ENCODE measurements at regions not wholly inside any gene's neighbourhood (a gene's known extent, or its start where the extent isn't known, plus 50 kb on each side); places are given as distances from the start of the nearest gene placed in this dataset.

DNA sequence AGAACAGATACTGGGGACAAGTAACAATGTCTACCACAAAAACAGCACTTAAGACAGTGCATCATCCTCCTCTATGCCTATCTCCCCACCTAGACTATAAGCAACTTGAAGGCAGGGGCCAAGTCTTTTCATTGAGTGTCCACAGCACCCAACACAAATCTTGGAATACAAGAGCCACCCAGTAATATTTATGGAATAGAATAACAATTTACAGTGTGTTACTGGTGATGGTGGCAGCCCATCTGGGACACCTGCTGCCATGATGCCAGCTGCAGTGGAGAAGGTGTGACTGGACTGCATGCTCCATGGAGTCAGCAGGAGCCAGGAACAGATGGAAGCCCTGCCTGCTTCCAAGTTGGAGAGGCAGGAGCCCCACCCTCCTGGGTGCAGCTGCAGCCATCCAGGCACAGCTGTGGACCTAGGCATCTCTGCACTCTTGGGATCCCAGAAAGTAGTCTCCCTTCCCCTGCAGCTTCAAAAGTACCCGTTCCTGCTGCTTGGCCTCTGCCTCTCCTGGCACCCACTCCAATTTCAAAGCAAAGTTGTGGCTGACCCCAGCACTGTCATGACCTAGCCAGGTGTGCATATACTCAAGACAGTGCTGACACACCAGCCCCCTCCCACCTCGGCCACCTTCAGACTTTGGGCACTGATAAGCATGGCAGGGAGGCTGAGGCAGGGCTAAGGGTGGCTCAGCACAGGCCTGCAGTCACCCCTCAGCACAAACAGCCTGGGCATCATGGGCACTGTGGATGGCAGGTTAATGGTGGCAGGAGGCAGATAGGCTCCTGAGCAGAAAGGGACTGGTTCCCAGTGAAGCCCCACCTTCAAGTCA, 94.5 kb downstream of the TPRA1 start:
- TF ChIP-seq, protein P1, sequence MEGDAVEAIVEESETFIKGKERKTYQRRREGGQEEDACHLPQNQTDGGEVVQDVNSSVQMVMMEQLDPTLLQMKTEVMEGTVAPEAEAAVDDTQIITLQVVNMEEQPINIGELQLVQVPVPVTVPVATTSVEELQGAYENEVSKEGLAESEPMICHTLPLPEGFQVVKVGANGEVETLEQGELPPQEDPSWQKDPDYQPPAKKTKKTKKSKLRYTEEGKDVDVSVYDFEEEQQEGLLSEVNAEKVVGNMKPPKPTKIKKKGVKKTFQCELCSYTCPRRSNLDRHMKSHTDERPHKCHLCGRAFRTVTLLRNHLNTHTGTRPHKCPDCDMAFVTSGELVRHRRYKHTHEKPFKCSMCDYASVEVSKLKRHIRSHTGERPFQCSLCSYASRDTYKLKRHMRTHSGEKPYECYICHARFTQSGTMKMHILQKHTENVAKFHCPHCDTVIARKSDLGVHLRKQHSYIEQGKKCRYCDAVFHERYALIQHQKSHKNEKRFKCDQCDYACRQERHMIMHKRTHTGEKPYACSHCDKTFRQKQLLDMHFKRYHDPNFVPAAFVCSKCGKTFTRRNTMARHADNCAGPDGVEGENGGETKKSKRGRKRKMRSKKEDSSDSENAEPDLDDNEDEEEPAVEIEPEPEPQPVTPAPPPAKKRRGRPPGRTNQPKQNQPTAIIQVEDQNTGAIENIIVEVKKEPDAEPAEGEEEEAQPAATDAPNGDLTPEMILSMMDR (IDR thresholded peaks at IDR 0.05) = no peak
- no peak for TF ChIP-seq POLR2AphosphoS5 (IDR thresholded peaks at IDR 0.05)

All from breast epithelium (tissue), 3 donors.